Cardiac muscle cell (in vitro differentiated cells and primary cell): ENCODE measurements at regions not wholly inside any gene's neighbourhood (a gene's known extent, or its start where the extent isn't known, plus 50 kb on each side); places are given as distances from the start of the nearest gene placed in this dataset.

Source experiments
- DNase-seq, 2 donors: peaks; one replicate each; pipeline versions ENCODE4 v3.0.0 to v3.0.0-alpha.2; 2010 to 2017; ENCODE audit warnings: low read depth in 1 of 2, low spot score in 1 of 2
- H3K27ac ChIP-seq: fragments of 200-600 bp; sonication (generic); 2 replicates; pipeline ENCODE4 v1.5.1; 2016
- H3K27me3 ChIP-seq: fragments of 200-600 bp; sonication (generic); 2 replicates; pipeline ENCODE4 v1.6.0; 2016; ENCODE audit warnings: control low read depth
- H3K36me3 ChIP-seq: fragments of 200-600 bp; sonication (generic); 2 replicates; pipeline ENCODE4 v1.5.1; 2016; ENCODE audit warnings: control low read depth
- H3K4me1 ChIP-seq: fragments of 200-600 bp; sonication (generic); 2 replicates; pipeline ENCODE4 v1.8.1; 2017; ENCODE audit warnings: low read depth, mild to moderate bottlenecking, mixed run types
- H3K4me3 ChIP-seq: fragments of 200-600 bp; sonication (generic); 2 replicates; pipeline ENCODE4 v1.5.1; 2016; ENCODE audit warnings: mild to moderate bottlenecking
- H3K9me3 ChIP-seq: fragments of 200-600 bp; sonication (generic); 2 replicates; pipeline ENCODE4 v1.5.1; 2017; ENCODE audit warnings: low read depth, mild to moderate bottlenecking, control low read depth
- TF ChIP-seq, protein P1 (sequence below): IDR thresholded peaks from 2 replicates; pipeline ENCODE4 v1.5.1; 2012; ENCODE audit warnings: low read depth, mild to moderate bottlenecking, low read length

DNA sequence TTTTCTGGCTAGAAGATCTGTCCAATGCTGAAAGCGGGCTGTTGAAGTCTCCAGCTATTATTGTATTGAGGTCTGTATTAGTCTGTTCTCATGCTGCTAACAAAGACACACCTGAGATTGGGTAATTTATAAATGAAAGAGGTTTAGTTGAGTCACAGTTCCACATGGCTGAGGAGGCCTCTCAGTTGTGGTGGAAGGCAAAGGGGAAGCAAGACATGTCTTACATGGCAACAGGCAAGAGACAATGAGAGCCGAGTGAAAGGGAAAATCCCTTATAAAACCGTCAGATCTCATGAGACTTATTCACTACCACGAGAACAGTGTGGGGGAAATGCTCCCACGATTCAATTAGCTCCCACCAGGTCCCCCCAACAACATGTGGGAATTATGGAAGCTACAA is 980.4 kb downstream of the SLITRK5 start:
- TF ChIP-seq, protein P1, sequence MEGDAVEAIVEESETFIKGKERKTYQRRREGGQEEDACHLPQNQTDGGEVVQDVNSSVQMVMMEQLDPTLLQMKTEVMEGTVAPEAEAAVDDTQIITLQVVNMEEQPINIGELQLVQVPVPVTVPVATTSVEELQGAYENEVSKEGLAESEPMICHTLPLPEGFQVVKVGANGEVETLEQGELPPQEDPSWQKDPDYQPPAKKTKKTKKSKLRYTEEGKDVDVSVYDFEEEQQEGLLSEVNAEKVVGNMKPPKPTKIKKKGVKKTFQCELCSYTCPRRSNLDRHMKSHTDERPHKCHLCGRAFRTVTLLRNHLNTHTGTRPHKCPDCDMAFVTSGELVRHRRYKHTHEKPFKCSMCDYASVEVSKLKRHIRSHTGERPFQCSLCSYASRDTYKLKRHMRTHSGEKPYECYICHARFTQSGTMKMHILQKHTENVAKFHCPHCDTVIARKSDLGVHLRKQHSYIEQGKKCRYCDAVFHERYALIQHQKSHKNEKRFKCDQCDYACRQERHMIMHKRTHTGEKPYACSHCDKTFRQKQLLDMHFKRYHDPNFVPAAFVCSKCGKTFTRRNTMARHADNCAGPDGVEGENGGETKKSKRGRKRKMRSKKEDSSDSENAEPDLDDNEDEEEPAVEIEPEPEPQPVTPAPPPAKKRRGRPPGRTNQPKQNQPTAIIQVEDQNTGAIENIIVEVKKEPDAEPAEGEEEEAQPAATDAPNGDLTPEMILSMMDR: no peak
- Histone ChIP-seq H3K4me1 (no peaks in the 10 kb centered on the region), H3K36me3 (no peaks in the 10 kb centered on the region), H3K27ac (no peak overlapping the region), H3K4me3 (no peak overlapping the region), H3K9me3 (no peaks in the 10 kb centered on the region), H3K27me3 (no peaks in the 10 kb centered on the region)
- no peak for DNase-seq

GRCh38 chr13:88656751-88657150 is 985.6 kb downstream of the SLITRK5 start:
- Histone ChIP-seq H3K4me1 (no peaks in the 10 kb centered on the region), H3K27me3 (no peaks in the 10 kb centered on the region), H3K36me3 (no peaks in the 10 kb centered on the region), H3K4me3 (no peak overlapping the region), H3K27ac (no peak overlapping the region), H3K9me3 (no peaks in the 10 kb centered on the region)
- no peak for DNase-seq
- TF ChIP-seq, protein P1: no peak

DNA sequence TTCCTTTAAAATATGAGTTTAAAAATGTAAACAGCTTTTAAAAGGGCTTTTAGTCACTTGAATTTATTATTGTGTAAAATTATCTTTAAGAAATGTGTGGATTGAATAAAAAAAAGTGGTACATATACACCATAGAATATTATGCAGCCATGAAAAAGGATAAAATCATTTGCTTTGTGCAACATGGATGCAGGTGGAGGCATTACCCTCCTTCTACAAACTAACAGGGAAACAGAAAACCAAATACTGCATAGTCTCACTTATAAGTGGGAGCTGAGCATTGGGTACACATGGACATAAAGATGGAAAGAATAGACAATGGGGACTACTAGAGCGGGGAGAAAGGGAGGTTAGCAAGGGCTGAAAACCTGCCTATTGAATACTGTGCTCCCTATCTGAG is 999.3 kb downstream of the SLITRK5 start:
- DNase-seq: no peak
- TF ChIP-seq, protein P1: no peak
- Histone ChIP-seq H3K4me1 (no peaks in the 10 kb centered on the region), H3K27me3 (no peaks in the 10 kb centered on the region), H3K27ac (no peak overlapping the region), H3K4me3 (no peak overlapping the region), H3K36me3 (no peaks in the 10 kb centered on the region), H3K9me3 (no peaks in the 10 kb centered on the region)

- Histone ChIP-seq H3K4me3 (no peak overlapping the region), H3K9me3 (no peaks in the 10 kb centered on the region), H3K36me3 (no peaks in the 10 kb centered on the region), H3K4me1 (no peaks in the 10 kb centered on the region), H3K27ac (no peak overlapping the region), H3K27me3 (no peaks in the 10 kb centered on the region)
- no peak for DNase-seq
- TF ChIP-seq, protein P1: no peak
Measured at GRCh38 chr13:88674841-88675240, 1003.7 kb downstream of the SLITRK5 start.

- H3K4me3 ChIP-seq: no peak overlapping the region
- no peaks in the 10 kb centered on the region for H3K4me1 ChIP-seq
- TF ChIP-seq, protein P1: no peak
- no peak for DNase-seq
- H3K36me3 ChIP-seq: no peaks in the 10 kb centered on the region
- H3K27me3 ChIP-seq: no peaks in the 10 kb centered on the region
- no peaks in the 10 kb centered on the region for H3K9me3 ChIP-seq
- H3K27ac ChIP-seq: no peak overlapping the region
Measured at GRCh38 chr13:88675347-88675996, 1004.3 kb downstream of the SLITRK5 start.
